ENCODE measurements at regions not wholly inside any gene's neighbourhood (a gene's known extent, or its start where the extent isn't known, plus 50 kb on each side); places are given as distances from the start of the nearest gene placed in this dataset.

GRCh38 chr6:165990216-165990615 is 177.4 kb downstream of the TBXT start:
- H3K4me1 ChIP-seq (ENCODE audit: control insufficient read depth in 2 of 3, insufficient read depth in 2 of 3, low read depth in 1 of 3, low read length in 3 of 3): peaks cover 0 to 6% (median 0%) of the 10 kb centered on the region in 3 donors
- H3K36me3 ChIP-seq (ENCODE audit: control insufficient read depth in 2 of 3, insufficient read depth in 3 of 3, low read length in 3 of 3): no peaks in the 10 kb centered on the region
- H3K4me3 ChIP-seq (ENCODE audit: low read length in 3 of 3): no peak overlapping the region
- H3K9me3 ChIP-seq (ENCODE audit: control insufficient read depth in 2 of 3, insufficient read depth in 1 of 3, low read length in 3 of 3): no peaks in the 10 kb centered on the region
- H3K27me3 ChIP-seq (ENCODE audit: control insufficient read depth, insufficient read depth, low read length): peaks cover 27% of the 10 kb centered on the region
- TF ChIP-seq CTCF (IDR thresholded peaks at IDR 0.05; ENCODE audit: borderline replicate concordance, extremely low read depth, insufficient read depth): no peak
- H3K27ac ChIP-seq (ENCODE audit: low read depth in 2 of 2, low read length in 2 of 2): no peak overlapping the region
- DNase-seq (no peak), FAIRE-seq (no peak)
- no peak overlapping the region for H3K9ac ChIP-seq (ENCODE audit: low read length in 3 of 3)
- intact Hi-C loops (cut with DNase I): no loop called here

- H3K27me3 ChIP-seq (ENCODE audit: control insufficient read depth, insufficient read depth, low read length): peaks cover 27% of the 10 kb centered on the region
- no peaks in the 10 kb centered on the region for H3K36me3 ChIP-seq (ENCODE audit: control insufficient read depth in 2 of 3, insufficient read depth in 3 of 3, low read length in 3 of 3)
- intact Hi-C loops (cut with DNase I): no loop called here
- peak overlapping the region in 1 of 3 donors; percentile 69 for H3K4me3 ChIP-seq (ENCODE audit: low read length in 3 of 3)
- no peak for TF ChIP-seq CTCF (IDR thresholded peaks at IDR 0.05; ENCODE audit: borderline replicate concordance, extremely low read depth, insufficient read depth)
- H3K4me1 ChIP-seq (ENCODE audit: control insufficient read depth in 2 of 3, insufficient read depth in 2 of 3, low read depth in 1 of 3, low read length in 3 of 3): peaks cover 0 to 6% (median 0%) of the 10 kb centered on the region in 3 donors
- no peaks in the 10 kb centered on the region for H3K9me3 ChIP-seq (ENCODE audit: control insufficient read depth in 2 of 3, insufficient read depth in 1 of 3, low read length in 3 of 3)
- no peak overlapping the region for H3K27ac ChIP-seq (ENCODE audit: low read depth in 2 of 2, low read length in 2 of 2)
- DNase-seq (peak in 2 of 5 donors; percentile 24 to 73), FAIRE-seq (no peak)
- H3K9ac ChIP-seq (ENCODE audit: low read length in 3 of 3): peak overlapping the region in 1 of 3 donors; percentile 51
Measured at GRCh38 chr6:165988757-165989456, 178.7 kb downstream of the TBXT start.

- Histone ChIP-seq H3K27ac (ENCODE audit: low read depth in 2 of 2, low read length in 2 of 2) (no peak overlapping the region), H3K36me3 (ENCODE audit: control insufficient read depth in 2 of 3, insufficient read depth in 3 of 3, low read length in 3 of 3) (no peaks in the 10 kb centered on the region), H3K9me3 (ENCODE audit: control insufficient read depth in 2 of 3, insufficient read depth in 1 of 3, low read length in 3 of 3) (no peaks in the 10 kb centered on the region), H3K4me1 (ENCODE audit: control insufficient read depth in 2 of 3, insufficient read depth in 2 of 3, low read depth in 1 of 3, low read length in 3 of 3) (peaks cover 0 to 6% (median 0%) of the 10 kb centered on the region in 3 donors), H3K9ac (ENCODE audit: low read length in 3 of 3) (peak overlapping the region in 1 of 3 donors; percentile 51), H3K27me3 (ENCODE audit: control insufficient read depth, insufficient read depth, low read length) (peaks cover 27% of the 10 kb centered on the region), H3K4me3 (ENCODE audit: low read length in 3 of 3) (peak overlapping the region in 1 of 3 donors; percentile 69)
- no peak for TF ChIP-seq CTCF (IDR thresholded peaks at IDR 0.05; ENCODE audit: borderline replicate concordance, extremely low read depth, insufficient read depth)
- intact Hi-C loops (cut with DNase I): no loop called here
- no peak for FAIRE-seq
- peak in 2 of 5 donors; percentile 78 to 90 for DNase-seq
Measured at GRCh38 chr6:165988302-165988756, 179.3 kb downstream of the TBXT start.

Data from kidney (tissue), 13 donors.